ENCODE measurements at regions not wholly inside any gene's neighbourhood (a gene's known extent, or its start where the extent isn't known, plus 50 kb on each side); places are given as distances from the start of the nearest gene placed in this dataset.

- DNase-seq, result no peak
Measured at GRCh38 chr13:106623799-106624460, 56.0 kb upstream of the ARGLU1 start.

GRCh38 chr13:106621833-106622232 lies 53.9 kb upstream of the ARGLU1 start:
- DNase-seq, result no peak

- peak; percentile 18 to 58 for DNase-seq
Measured at GRCh38 chr13:106619688-106620555, 52.0 kb upstream of the ARGLU1 start.
